H9 (cell line): ENCODE measurements at regions not wholly inside any gene's neighbourhood (a gene's known extent, or its start where the extent isn't known, plus 50 kb on each side); places are given as distances from the start of the nearest gene placed in this dataset.

ENCODE experiments used
- DNase-seq: peaks from one replicate; pipeline ENCODE4 v3.0.0-alpha.2; 2017
- H2AFZ ChIP-seq: one replicate; pipeline ENCODE4 v1.6.1; 2013; ENCODE audit warnings: mild to moderate bottlenecking, low read length, control low read depth, moderate library complexity
- H2AK5ac ChIP-seq: 2 replicates; pipeline ENCODE4 v1.6.1; 2013; ENCODE audit warnings: low read length, control low read depth, mixed read lengths; ENCODE audit not compliant: insufficient read length
- H2BK120ac ChIP-seq: one replicate; pipeline ENCODE4 v1.6.1; 2013; ENCODE audit warnings: low read depth, mild to moderate bottlenecking, low read length, control low read depth, inconsistent platforms; ENCODE audit not compliant: poor library complexity, severe bottlenecking
- H2BK12ac ChIP-seq: 2 replicates; pipeline ENCODE4 v1.6.1; 2013; ENCODE audit warnings: low read length, control low read depth, mixed read lengths, low read depth; ENCODE audit not compliant: insufficient read length
- H2BK15ac ChIP-seq: 2 replicates; pipeline ENCODE4 v1.6.1; 2013; ENCODE audit warnings: low read depth, low read length, control low read depth
- H2BK20ac ChIP-seq: one replicate; pipeline ENCODE4 v1.6.1; 2013; ENCODE audit warnings: low read depth, mild to moderate bottlenecking, low read length, control low read depth, inconsistent platforms; ENCODE audit not compliant: poor library complexity, severe bottlenecking
- H2BK5ac ChIP-seq: 2 replicates; pipeline ENCODE4 v1.6.1; 2013; ENCODE audit warnings: low read length, control low read depth, mixed read lengths; ENCODE audit not compliant: insufficient read length
- H3K14ac ChIP-seq: 2 replicates; pipeline ENCODE4 v1.6.1; 2013; ENCODE audit warnings: low read length, control low read depth; ENCODE audit not compliant: insufficient read depth
- H3K18ac ChIP-seq: 2 replicates; pipeline ENCODE4 v1.6.1; 2013; ENCODE audit warnings: low read depth, mild to moderate bottlenecking, mixed read lengths, low read length, control low read depth; ENCODE audit not compliant: insufficient read length
- H3K23ac ChIP-seq: 2 replicates; pipeline ENCODE4 v1.6.1; 2013; ENCODE audit warnings: low read length, control low read depth, mixed read lengths, low read depth; ENCODE audit not compliant: insufficient read length
- H3K23me2 ChIP-seq: 2 replicates; pipeline ENCODE4 v1.6.1; 2013; ENCODE audit warnings: low read depth, mild to moderate bottlenecking, mixed read lengths, low read length, control low read depth; ENCODE audit not compliant: insufficient read length, poor library complexity, severe bottlenecking
- H3K27ac ChIP-seq: 2 replicates; pipeline ENCODE4 v1.5.1; 2013; ENCODE audit warnings: low read length, control low read depth, mixed read lengths, low read depth; ENCODE audit not compliant: insufficient read length
- H3K27me3 ChIP-seq: 2 replicates; pipeline ENCODE4 v1.6.1; 2013; ENCODE audit warnings: low read length, control low read depth, inconsistent platforms; ENCODE audit not compliant: insufficient read depth
- H3K4ac ChIP-seq: 2 replicates; pipeline ENCODE4 v1.6.1; 2013; ENCODE audit warnings: low read depth, mild to moderate bottlenecking, control low read depth, inconsistent platforms, low read length, moderate library complexity
- H3K4me1 ChIP-seq: 2 replicates; pipeline ENCODE4 v1.6.1; 2013; ENCODE audit warnings: low read length, control low read depth, inconsistent platforms; ENCODE audit not compliant: insufficient read depth
- H3K4me2 ChIP-seq: 2 replicates; pipeline ENCODE4 v1.6.1; 2013; ENCODE audit warnings: low read length, control low read depth, mixed read lengths; ENCODE audit not compliant: insufficient read length, insufficient read depth
- H3K56ac ChIP-seq: 2 replicates; pipeline ENCODE4 v1.6.1; 2013; ENCODE audit warnings: low read depth, mild to moderate bottlenecking, mixed read lengths, low read length, control low read depth; ENCODE audit not compliant: insufficient read length
- H3K79me1 ChIP-seq: 2 replicates; pipeline ENCODE4 v1.6.1; 2013; ENCODE audit warnings: low read depth, mild to moderate bottlenecking, moderate library complexity, low read length, control low read depth, inconsistent platforms; ENCODE audit not compliant: insufficient read depth, poor library complexity, severe bottlenecking
- H3K79me2 ChIP-seq: 2 replicates; pipeline ENCODE4 v1.6.1; 2013; ENCODE audit warnings: low read length, control low read depth, inconsistent platforms; ENCODE audit not compliant: insufficient read depth
- H3K9ac ChIP-seq: 2 replicates; pipeline ENCODE4 v1.6.1; 2013; ENCODE audit warnings: low read length, control low read depth, mixed read lengths; ENCODE audit not compliant: insufficient read length; ENCODE audit errors: extremely low read depth
- H3K9me3 ChIP-seq: one replicate; pipeline ENCODE4 v1.6.1; 2013; ENCODE audit warnings: low read depth, low read length, inconsistent platforms; ENCODE audit not compliant: control insufficient read depth
- H3T11ph ChIP-seq: one replicate; pipeline ENCODE4 v1.6.1; 2013; ENCODE audit warnings: mild to moderate bottlenecking, low read length, control low read depth, inconsistent platforms
- H4K20me1 ChIP-seq: one replicate; pipeline ENCODE4 v1.6.1; 2013; ENCODE audit not compliant: control insufficient read depth, insufficient read length, insufficient read depth
- H4K5ac ChIP-seq: 2 replicates; pipeline ENCODE4 v1.6.1; 2013; ENCODE audit warnings: low read depth, mild to moderate bottlenecking, mixed read lengths, low read length, control low read depth; ENCODE audit not compliant: insufficient read length
- H4K8ac ChIP-seq: replicated peaks from 2 replicates; pipeline ENCODE4 v1.6.1; 2013; ENCODE audit warnings: low read length, control low read depth, mixed read lengths, low read depth; ENCODE audit not compliant: insufficient read length
- H4K91ac ChIP-seq: 2 replicates; pipeline ENCODE4 v1.6.1; 2013; ENCODE audit warnings: low read depth, mild to moderate bottlenecking, moderate library complexity, mixed read lengths, low read length, control low read depth; ENCODE audit not compliant: insufficient read length
- H3K27ac Mint-ChIP-seq, 3 experiments: 2 replicates in 2 of 3; 3 replicates in 1 of 3; pipeline ENCODE4 v1.8.0; 2020 to 2021; ENCODE audit warnings: mixed read lengths in 3 of 3, mild to moderate bottlenecking in 1 of 3, moderate library complexity in 1 of 3
- H3K27me3 Mint-ChIP-seq: 2 replicates; pipeline ENCODE4 v1.8.0; 2021; ENCODE audit warnings: low read depth, mild to moderate bottlenecking, moderate library complexity, mixed read lengths
- H3K36me3 Mint-ChIP-seq, 3 experiments: 2 replicates in 2 of 3; 3 replicates in 1 of 3; pipeline ENCODE4 v1.8.0; 2020 to 2021; ENCODE audit warnings: low read depth in 3 of 3, mixed read lengths in 3 of 3; ENCODE audit not compliant: insufficient read depth in 1 of 3
- H3K4me1 Mint-ChIP-seq, 2 experiments: 2 replicates each; pipeline ENCODE4 v1.8.0; 2020; ENCODE audit warnings: mixed read lengths in 2 of 2
- H3K4me3 Mint-ChIP-seq, 2 experiments: 2 replicates in 1 of 2; 3 replicates in 1 of 2; pipeline ENCODE4 v1.8.0; 2020 to 2021; ENCODE audit warnings: mild to moderate bottlenecking in 2 of 2, mixed read lengths in 2 of 2, moderate library complexity in 1 of 2
- H3K9me3 Mint-ChIP-seq, 2 experiments: 2 replicates in 1 of 2; 3 replicates in 1 of 2; pipeline ENCODE4 v1.8.0; 2020; ENCODE audit warnings: mild to moderate bottlenecking in 2 of 2, mixed read lengths in 2 of 2, moderate library complexity in 1 of 2
- CTCF ChIP-seq: fragments of 200-600 bp; sonication (generic); conservative IDR thresholded peaks from 3 replicates; pipeline ENCODE4 v1.8.0; 2021; ENCODE audit warnings: antibody characterized with exemption, mild to moderate bottlenecking
- WGBS: extraction: QIAGEN DNeasy Blood & Tissue Kit; methylation state at CpG from one replicate; pipeline ENCODE4 v1.1.7; 2013; ENCODE audit warnings: missing lambda C conversion rate, low lambda C conversion rate, mixed read lengths; ENCODE audit not compliant: insufficient read length; ENCODE audit errors: extremely low coverage; 5-methylcytosine and 5-hydroxymethylcytosine counted together

GRCh38 chr14:27725482-27725881 lies 1041.1 kb upstream of the FOXG1 start:
- Histone ChIP-seq H3K23me2 (no peaks in the 10 kb centered on the region), H3K9me3 (no peaks in the 10 kb centered on the region), H3K79me1 (no peaks in the 10 kb centered on the region), H2BK20ac (no peak overlapping the region), H4K8ac (no peak overlapping the region), H2BK120ac (no peak overlapping the region), H2AFZ (no peak overlapping the region), H3K4me2 (no peak overlapping the region), H3K27ac (no peak overlapping the region), H4K5ac (no peak overlapping the region), H2BK12ac (no peak overlapping the region), H3K27me3 (no peaks in the 10 kb centered on the region), H3K56ac (no peak overlapping the region), H3K79me2 (no peaks in the 10 kb centered on the region), H3K9ac (no peak overlapping the region), H3K14ac (no peak overlapping the region), H2BK5ac (no peak overlapping the region), H3K18ac (no peak overlapping the region), H3K23ac (no peak overlapping the region), H2BK15ac (no peak overlapping the region), H3K4ac (no peak overlapping the region), H4K91ac (no peak overlapping the region), H4K20me1 (no peaks in the 10 kb centered on the region), H3T11ph (no peak overlapping the region), H2AK5ac (no peak overlapping the region), H3K4me1 (no peaks in the 10 kb centered on the region)
- H3K27ac Mint-ChIP-seq, result no peak overlapping the region
- H3K36me3 Mint-ChIP-seq, result no peaks in the 10 kb centered on the region
- WGBS, result no CpG with 5 or more reads among the region's 4 CpGs
- no peaks in the 10 kb centered on the region for H3K27me3 Mint-ChIP-seq
- no peak for TF ChIP-seq CTCF
- DNase-seq, result no peak
- H3K4me3 Mint-ChIP-seq, result no peak overlapping the region
- peaks cover 5 to 8% of the 10 kb centered on the region in 2 experiments for H3K4me1 Mint-ChIP-seq
- H3K9me3 Mint-ChIP-seq, result no peaks in the 10 kb centered on the region
